GM06990 (cell line): ENCODE measurements at regions not wholly inside any gene's neighbourhood (a gene's known extent, or its start where the extent isn't known, plus 50 kb on each side); places are given as distances from the start of the nearest gene placed in this dataset.

Experiments used
- DNase-seq: peaks from one replicate; pipeline ENCODE4 v3.0.0-alpha.2; 2011; ENCODE audit not compliant: insufficient read length; ENCODE audit errors: extremely low read depth
- H3K27me3 ChIP-seq: replicated peaks from 2 replicates; pipeline ENCODE4 v1.6.0; 2011; ENCODE audit warnings: low read length; ENCODE audit not compliant: control insufficient read depth, insufficient read depth
- H3K36me3 ChIP-seq: 2 replicates; pipeline ENCODE4 v1.5.1; 2011; ENCODE audit warnings: low read length; ENCODE audit not compliant: control insufficient read depth, insufficient read depth
- H3K4me3 ChIP-seq: replicated peaks from 2 replicates; pipeline ENCODE4 v1.5.1; 2011; ENCODE audit warnings: low read depth, mild to moderate bottlenecking, control low read depth, low read length
- CTCF ChIP-seq: IDR thresholded peaks from 2 replicates; pipeline ENCODE4 v1.5.1; 2011; ENCODE audit warnings: low read length, control low read depth, mild to moderate bottlenecking, inconsistent platforms; ENCODE audit not compliant: insufficient read depth, poor library complexity, severe bottlenecking

DNA sequence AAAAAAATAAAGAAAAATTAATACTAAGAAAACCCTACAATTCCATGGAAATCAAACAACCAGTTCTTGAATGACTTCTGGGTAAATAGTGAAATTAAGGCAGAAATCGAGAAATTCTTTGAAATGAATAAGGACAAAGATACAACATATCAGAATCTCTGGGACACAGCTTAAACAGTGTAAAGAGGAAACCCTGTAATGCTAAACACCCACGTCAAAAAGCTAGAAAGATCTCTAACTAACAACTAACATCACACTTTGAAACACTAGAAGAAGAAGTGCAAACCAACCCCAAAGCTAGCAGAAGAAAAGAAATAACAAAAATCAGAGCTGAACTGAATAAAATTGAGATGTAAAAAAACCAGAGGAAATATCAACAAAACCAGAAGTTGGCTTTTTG is 114.6 kb upstream of the CD180 start:
- Histone ChIP-seq H3K36me3 (no peaks in the 10 kb centered on the region), H3K27me3 (no peaks in the 10 kb centered on the region), H3K4me3 (no peak overlapping the region)
- DNase-seq = no peak
- TF ChIP-seq CTCF = no peak

DNA sequence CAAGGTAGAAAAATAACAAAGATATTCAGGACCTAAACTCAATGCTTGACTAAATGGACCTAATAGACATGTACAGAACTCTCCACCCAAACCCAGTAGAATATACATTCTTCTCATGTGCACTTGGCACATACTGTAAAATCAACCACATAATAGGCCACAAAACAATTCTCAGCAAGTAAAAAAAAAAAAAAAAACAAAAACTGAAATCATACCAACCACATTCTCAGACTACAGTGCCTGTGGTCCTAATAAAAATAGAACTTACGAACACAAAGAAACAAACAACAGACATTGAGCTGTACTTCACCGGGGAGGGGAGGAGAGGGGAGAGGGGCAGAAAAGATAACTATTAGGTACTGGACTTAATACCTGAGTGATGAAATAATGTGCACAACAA is 114.1 kb upstream of the CD180 start:
- Histone ChIP-seq H3K4me3 (no peak overlapping the region), H3K36me3 (no peaks in the 10 kb centered on the region), H3K27me3 (no peaks in the 10 kb centered on the region)
- no peak for DNase-seq
- TF ChIP-seq CTCF = no peak

GRCh38 chr5:67310169-67310568 is 113.6 kb upstream of the CD180 start:
- no peak for TF ChIP-seq CTCF
- DNase-seq = no peak
- no peak overlapping the region for H3K4me3 ChIP-seq
- no peaks in the 10 kb centered on the region for H3K27me3 ChIP-seq
- H3K36me3 ChIP-seq = no peaks in the 10 kb centered on the region

DNA sequence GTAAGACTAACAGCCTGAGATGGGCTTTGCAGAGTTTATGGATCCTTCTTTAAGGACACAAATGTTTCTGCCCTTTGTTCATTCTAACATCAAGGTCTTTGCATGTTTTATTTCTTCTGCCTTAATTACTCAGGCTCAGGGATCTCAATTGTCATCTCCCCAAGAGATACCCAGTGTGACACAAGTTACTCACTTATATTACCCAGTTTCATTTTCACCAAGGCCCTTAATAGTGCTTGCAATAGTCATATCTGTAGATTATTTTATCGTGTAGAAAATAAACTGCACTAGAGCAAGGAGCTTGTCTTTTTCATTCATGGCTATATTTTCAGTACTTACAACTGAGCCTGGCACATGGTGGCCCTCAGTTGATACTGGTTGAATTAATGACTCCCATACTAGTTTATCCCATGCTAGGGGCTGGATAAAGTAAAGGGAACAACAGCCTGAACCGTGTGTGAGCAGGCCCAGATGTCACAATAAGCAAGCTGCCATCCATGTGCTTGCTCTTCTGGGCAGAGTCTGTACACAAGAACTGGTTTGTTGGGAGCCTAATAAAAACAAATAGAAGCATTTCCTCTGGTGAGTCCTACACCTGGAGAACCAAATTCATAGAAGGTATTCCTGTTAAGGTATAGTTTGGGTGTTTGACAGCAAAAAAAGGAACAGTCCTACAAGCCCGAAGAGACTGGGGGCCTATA is 112.5 kb upstream of the CD180 start:
- Histone ChIP-seq H3K4me3 (no peak overlapping the region), H3K36me3 (no peaks in the 10 kb centered on the region), H3K27me3 (no peaks in the 10 kb centered on the region)
- TF ChIP-seq CTCF = no peak
- no peak for DNase-seq

DNA sequence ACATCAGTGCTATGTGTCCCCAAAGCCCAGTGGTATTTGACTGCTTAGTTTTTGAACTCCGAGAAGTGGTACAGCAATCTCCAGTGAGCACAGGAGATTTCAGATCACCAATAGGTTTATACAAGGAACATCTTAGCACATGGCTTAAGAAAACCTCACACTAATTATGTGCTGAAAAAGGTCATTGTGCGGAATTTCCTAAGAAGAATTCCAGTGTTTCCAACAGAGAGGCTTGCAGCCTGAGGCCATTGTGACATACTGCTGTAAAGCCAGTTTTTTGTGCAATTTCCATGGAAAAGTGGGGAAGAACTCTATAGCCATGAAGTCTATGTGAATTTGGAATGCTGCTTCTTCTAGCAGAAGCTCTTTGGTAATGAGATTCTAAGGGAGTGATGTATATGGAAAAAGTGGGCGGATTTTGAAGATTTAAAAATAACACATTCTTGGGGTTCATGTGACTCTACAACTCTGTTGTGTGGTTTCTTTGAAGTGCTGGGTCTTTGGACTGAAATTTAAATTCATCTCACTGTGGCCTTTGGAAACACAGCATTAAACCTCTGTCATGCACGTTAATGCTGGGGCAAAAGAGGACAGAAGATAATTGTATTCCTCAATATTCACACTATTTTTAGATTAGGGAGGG is 110.5 kb upstream of the CD180 start:
- no peak for DNase-seq
- TF ChIP-seq CTCF = no peak
- H3K4me3 ChIP-seq = no peak overlapping the region
- no peaks in the 10 kb centered on the region for H3K27me3 ChIP-seq
- H3K36me3 ChIP-seq = no peaks in the 10 kb centered on the region
